HG03025 (cell line): ENCODE measurements at regions not wholly inside any gene's neighbourhood (a gene's known extent, or its start where the extent isn't known, plus 50 kb on each side); places are given as distances from the start of the nearest gene placed in this dataset.

Experiments
- ATAC-seq: cut with Tn5 transposase; IDR thresholded peaks from one replicate; pipeline ENCODE4 v1.9.1; 2021; ENCODE audit warnings: mild to moderate bottlenecking, moderate library complexity; ENCODE audit not compliant: unreplicated experiment, low FRiP score

- no peak for ATAC-seq
These were observed 728.8 kb downstream of the TYW1 start for GRCh38 chr7:67725423-67725822.

GRCh38 chr7:67729771-67730170 lies 733.1 kb downstream of the TYW1 start:
- no peak for ATAC-seq

- no peak for ATAC-seq
These were observed 735.1 kb downstream of the TYW1 start for GRCh38 chr7:67731704-67732103.

GRCh38 chr7:67732898-67733297 lies 736.3 kb downstream of the TYW1 start:
- ATAC-seq = no peak

GRCh38 chr7:67738145-67738544 lies 741.5 kb downstream of the TYW1 start:
- no peak for ATAC-seq

GRCh38 chr7:67738958-67739357 lies 742.3 kb downstream of the TYW1 start:
- no peak for ATAC-seq

GRCh38 chr7:67743501-67743900 lies 746.9 kb downstream of the TYW1 start:
- no peak for ATAC-seq

GRCh38 chr7:67752227-67752626 lies 755.6 kb downstream of the TYW1 start:
- ATAC-seq = no peak

GRCh38 chr7:67753891-67754290 lies 757.3 kb downstream of the TYW1 start:
- ATAC-seq = no peak

GRCh38 chr7:67754651-67755050 lies 758.0 kb downstream of the TYW1 start:
- ATAC-seq = no peak

- no peak for ATAC-seq
These were observed 761.9 kb downstream of the TYW1 start for GRCh38 chr7:67758551-67758950.

- no peak for ATAC-seq
These were observed 764.3 kb downstream of the TYW1 start for GRCh38 chr7:67760971-67761370.

GRCh38 chr7:67762516-67762915 lies 765.9 kb downstream of the TYW1 start:
- ATAC-seq = no peak

- ATAC-seq = no peak
These were observed 767.7 kb downstream of the TYW1 start for GRCh38 chr7:67764289-67764688.

GRCh38 chr7:67765481-67766175 lies 769.0 kb downstream of the TYW1 start:
- ATAC-seq = no peak

GRCh38 chr7:67766906-67767410 lies 770.3 kb downstream of the TYW1 start:
- ATAC-seq = no peak

- no peak for ATAC-seq
These were observed 775.4 kb downstream of the TYW1 start for GRCh38 chr7:67771846-67772605.

- no peak for ATAC-seq
These were observed 776.4 kb downstream of the TYW1 start for GRCh38 chr7:67773081-67773480.

- no peak for ATAC-seq
These were observed 780.5 kb downstream of the TYW1 start for GRCh38 chr7:67777119-67777518.

- no peak for ATAC-seq
These were observed 785.2 kb downstream of the TYW1 start for GRCh38 chr7:67781841-67782240.

GRCh38 chr7:67786021-67786420 lies 789.4 kb downstream of the TYW1 start:
- no peak for ATAC-seq

- no peak for ATAC-seq
These were observed 792.0 kb downstream of the TYW1 start for GRCh38 chr7:67788669-67789068.
